K562 (cell line): ENCODE measurements at regions not wholly inside any gene's neighbourhood (a gene's known extent, or its start where the extent isn't known, plus 50 kb on each side); places are given as distances from the start of the nearest gene placed in this dataset.

ENCODE experiments used
- ATAC-seq: fragments of 200-7000 bp; cut with Tn5 transposase; 3 replicates; pipeline ENCODE4 v1.9.1; 2020; ENCODE audit warnings: moderate library complexity
- BruUV-seq: library from RNA; stranded (reverse); fragments of 400-500 nt; replicated peaks from 2 replicates; lab custom pipeline; 2021; lab: Mats Ljungman, UMichigan
- CTCF ChIA-PET: fragments of 300-600 bp; formaldehyde crosslinking; extraction: SDS; loops from one replicate; lab custom pipeline; 2021; ENCODE audit warnings: low intra/inter-chr PET ratio; lab: Yijun Ruan, JAX
- POLR2A ChIA-PET: fragments of 300-600, 350-650 bp; sonication (Branson Sonifier 250); formaldehyde crosslinking; extraction: SDS; loops from one replicate; lab custom pipeline; 2021; ENCODE audit warnings: antibody characterized with exemption, inconsistent platforms; lab: Yijun Ruan, JAX
- DNase-seq, 4 experiments: peaks; one replicate each; pipeline versions ENCODE4 v3.0.0 to v3.0.0-alpha.2; 2011 to 2018; ENCODE audit warnings: low spot score in 3 of 4, mixed read lengths in 3 of 4; ENCODE audit errors: extremely low read depth in 1 of 4
- FAIRE-seq: peaks from 2 replicates; lab custom pipeline; 2011; peaks lifted over from hg19 to GRCh38; lab: Jason Lieb, UNC
- H2AFZ ChIP-seq: 2 replicates; pipeline ENCODE4 v1.6.0; 2011; ENCODE audit warnings: low read depth, low read length, control low read depth, inconsistent platforms
- H3K27ac ChIP-seq: fragments of 200-600 bp; 3 replicates; pipeline ENCODE4 v1.8.0; 2011; ENCODE audit warnings: low read depth, mild to moderate bottlenecking, control low read depth, inconsistent platforms, low read length, moderate library complexity, mixed read lengths; ENCODE audit errors: extremely low read depth
- H3K27me3 ChIP-seq, 2 experiments: fragments of 300-600 bp in 1 of 2; 2 replicates in 1 of 2; 3 replicates in 1 of 2; pipeline versions ENCODE4 v1.6.0 to v1.8.0; 2011; ENCODE audit warnings: inconsistent platforms in 2 of 2, low read length in 2 of 2, mild to moderate bottlenecking in 1 of 2, mixed read lengths in 1 of 2, moderate library complexity in 1 of 2; ENCODE audit not compliant: control insufficient read depth in 2 of 2, insufficient read depth in 2 of 2
- H3K36me3 ChIP-seq: fragments of 300-600 bp; 3 replicates; pipeline ENCODE4 v1.8.0; 2011; ENCODE audit warnings: mild to moderate bottlenecking, low read length, inconsistent platforms; ENCODE audit not compliant: control insufficient read depth, insufficient read depth
- H3K4me1 ChIP-seq, 2 experiments: fragments of 200-600 bp in 1 of 2; replicated peaks in 1 of 2; 2 replicates in 1 of 2; 3 replicates in 1 of 2; pipeline versions ENCODE4 v1.5.1 to v1.8.0; 2011; ENCODE audit warnings: inconsistent platforms in 2 of 2, low read length in 2 of 2, mild to moderate bottlenecking in 1 of 2, mixed read lengths in 1 of 2, moderate library complexity in 1 of 2; ENCODE audit not compliant: control insufficient read depth in 2 of 2, insufficient read depth in 2 of 2
- H3K4me2 ChIP-seq: 2 replicates; pipeline ENCODE4 v1.6.1; 2011; ENCODE audit warnings: low read length, control low read depth, inconsistent platforms, mixed read lengths; ENCODE audit not compliant: insufficient read depth
- H3K4me3 ChIP-seq: fragments of 200-600 bp; sonication (generic), shearing (Covaris generic); 2 replicates; pipeline ENCODE4 v1.5.1; 2016; ENCODE audit warnings: control low read depth, inconsistent platforms
- H3K79me2 ChIP-seq: fragments of 200-600 bp; 3 replicates; pipeline ENCODE4 v1.8.0; 2011; ENCODE audit warnings: low read length, inconsistent platforms; ENCODE audit not compliant: control insufficient read depth, insufficient read depth
- H3K9ac ChIP-seq, 2 experiments: 2 replicates each; pipeline versions ENCODE4 v1.6.0 to v1.6.1; 2011; ENCODE audit warnings: low read depth in 2 of 2, low read length in 2 of 2, control low read depth in 1 of 2, inconsistent platforms in 1 of 2, mild to moderate bottlenecking in 1 of 2, mixed read lengths in 1 of 2; ENCODE audit not compliant: insufficient read depth in 1 of 2
- H3K9me1 ChIP-seq: one replicate; pipeline ENCODE4 v1.6.0; 2011; ENCODE audit warnings: inconsistent platforms, mild to moderate bottlenecking, low read length, moderate library complexity; ENCODE audit not compliant: control insufficient read depth, insufficient read depth
- H3K9me3 ChIP-seq: replicated peaks from 2 replicates; pipeline ENCODE4 v1.5.1; 2011; ENCODE audit warnings: low read depth, low read length, inconsistent platforms; ENCODE audit not compliant: control insufficient read depth, insufficient read depth
- H4K20me1 ChIP-seq: replicated peaks from 2 replicates; pipeline ENCODE4 v1.6.1; 2011; ENCODE audit warnings: low read length, inconsistent platforms, mixed read lengths; ENCODE audit not compliant: control insufficient read depth, insufficient read depth
- KLF6 ChIP-seq: fragments of 250-450 bp; sonication (Bioruptor Pico); IDR thresholded peaks from 2 replicates; pipeline ENCODE4 v1.4.0; 2020; ENCODE audit warnings: mild to moderate bottlenecking, moderate library complexity, borderline replicate concordance
- LCOR ChIP-seq: sonication (generic); formaldehyde crosslinking; IDR thresholded peaks from 2 replicates; pipeline ENCODE4 v1.8.0; 2022; ENCODE audit warnings: mild to moderate bottlenecking, missing genetic modification reagents
- SAFB ChIP-seq: fragments of 200-400 bp; formaldehyde crosslinking; IDR thresholded peaks from 2 replicates; pipeline ENCODE4 v1.6.1; 2017; ENCODE audit warnings: low read depth, low read length, borderline replicate concordance
- WGBS: fragments of 100-300 bp; shearing (Covaris generic); methylation state at CpG from one replicate; pipeline ENCODE4 v1.1.6; 2016; ENCODE audit warnings: low coverage, mixed read lengths; ENCODE audit not compliant: insufficient coverage; ENCODE audit errors: missing lambda C conversion rate; 5-methylcytosine and 5-hydroxymethylcytosine counted together
- in situ Hi-C: fragments of 300-500 bp; cut with MboI; formaldehyde crosslinking; loops from 4 replicates; pipeline ENCODE4 v1.15.0; 2018; ENCODE audit warnings: inconsistent platforms, mixed read lengths
- intact Hi-C: fragments of 100-400 bp; cut with micrococcal nuclease; formaldehyde crosslinking; loops from 2 replicates; pipeline ENCODE4 v1.14.2; 2022
- TF ChIP-seq, protein P1 (sequence below): fragments of 250-450 bp; sonication (Bioruptor Pico); IDR thresholded peaks from 2 replicates; pipeline ENCODE4 v1.9.0; 2021; ENCODE audit warnings: mild to moderate bottlenecking
- TF ChIP-seq, protein P2 (sequence below): fragments of 250-450 bp; sonication (Bioruptor Pico); IDR thresholded peaks from 2 replicates; pipeline ENCODE4 v1.8.0; 2022; ENCODE audit warnings: inconsistent platforms

DNA sequence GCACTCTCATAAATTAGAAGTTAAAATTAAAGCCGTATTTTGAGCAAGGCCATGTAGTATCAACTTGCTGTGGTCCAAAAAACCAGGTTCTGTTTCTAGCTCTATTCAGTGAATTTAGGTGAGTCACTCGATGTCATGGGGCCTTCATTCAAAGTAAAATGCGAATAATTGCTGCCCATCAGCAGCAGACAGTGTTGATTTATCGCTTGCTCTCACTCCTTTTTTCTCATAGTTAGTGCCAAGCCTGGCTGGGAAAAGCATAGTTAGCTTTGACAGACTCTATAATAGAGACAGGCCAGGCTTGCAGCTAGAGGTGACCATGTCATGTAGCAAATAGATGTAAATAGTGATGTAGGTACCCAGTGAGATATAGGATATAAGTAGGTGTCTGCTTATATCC lies 136.0 kb downstream of the EDN1 start:
- ChIA-PET CTCF (no interaction called here), POLR2A (no interaction called here)
- no peaks in the 10 kb centered on the region for H3K9me3 ChIP-seq
- H3K4me1 ChIP-seq: no peaks in the 10 kb centered on the region
- no peaks in the 10 kb centered on the region for H4K20me1 ChIP-seq
- in situ Hi-C loops (no loop called here), intact Hi-C loops (no loop called here)
- TF ChIP-seq KLF6 (no peak), LCOR (CRISPR knock-in tag) (no peak), SAFB (no peak)
- TF ChIP-seq, protein P1, sequence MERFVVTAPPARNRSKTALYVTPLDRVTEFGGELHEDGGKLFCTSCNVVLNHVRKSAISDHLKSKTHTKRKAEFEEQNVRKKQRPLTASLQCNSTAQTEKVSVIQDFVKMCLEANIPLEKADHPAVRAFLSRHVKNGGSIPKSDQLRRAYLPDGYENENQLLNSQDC (CRISPR knock-in tag): no peak
- TF ChIP-seq, protein P2, sequence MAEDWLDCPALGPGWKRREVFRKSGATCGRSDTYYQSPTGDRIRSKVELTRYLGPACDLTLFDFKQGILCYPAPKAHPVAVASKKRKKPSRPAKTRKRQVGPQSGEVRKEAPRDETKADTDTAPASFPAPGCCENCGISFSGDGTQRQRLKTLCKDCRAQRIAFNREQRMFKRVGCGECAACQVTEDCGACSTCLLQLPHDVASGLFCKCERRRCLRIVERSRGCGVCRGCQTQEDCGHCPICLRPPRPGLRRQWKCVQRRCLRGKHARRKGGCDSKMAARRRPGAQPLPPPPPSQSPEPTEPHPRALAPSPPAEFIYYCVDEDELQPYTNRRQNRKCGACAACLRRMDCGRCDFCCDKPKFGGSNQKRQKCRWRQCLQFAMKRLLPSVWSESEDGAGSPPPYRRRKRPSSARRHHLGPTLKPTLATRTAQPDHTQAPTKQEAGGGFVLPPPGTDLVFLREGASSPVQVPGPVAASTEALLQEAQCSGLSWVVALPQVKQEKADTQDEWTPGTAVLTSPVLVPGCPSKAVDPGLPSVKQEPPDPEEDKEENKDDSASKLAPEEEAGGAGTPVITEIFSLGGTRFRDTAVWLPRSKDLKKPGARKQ (CRISPR knock-in tag): no peak
- no peak overlapping the region for H3K27ac ChIP-seq
- H2AFZ ChIP-seq: no peak overlapping the region
- FAIRE-seq (no peak), DNase-seq (no peak), ATAC-seq (no peak)
- no peak overlapping the region for H3K4me2 ChIP-seq
- no peaks in the 10 kb centered on the region for H3K27me3 ChIP-seq
- BruUV-seq: no TSS peak
- no peak overlapping the region for H3K4me3 ChIP-seq
- no peaks in the 10 kb centered on the region for H3K79me2 ChIP-seq
- no peaks in the 10 kb centered on the region for H3K36me3 ChIP-seq
- H3K9me1 ChIP-seq: no peaks in the 10 kb centered on the region
- 2% methylated on average over 4 of the region's 4 CpGs for WGBS
- no peak overlapping the region for H3K9ac ChIP-seq
